ENCODE measurements at regions not wholly inside any gene's neighbourhood (a gene's known extent, or its start where the extent isn't known, plus 50 kb on each side); places are given as distances from the start of the nearest gene placed in this dataset.

GRCh38 chr2:201973305-201973928 lies 60.2 kb upstream of the FZD7 start:
- no peak overlapping the region for H2BK15ac ChIP-seq (replicated peaks; ENCODE audit: low read depth)
- H2AK5ac ChIP-seq (ENCODE audit: low read length) = no peak overlapping the region
- H3K4me3 ChIP-seq (ENCODE audit: low read length) = no peak overlapping the region
- no peak overlapping the region for H4K5ac ChIP-seq (ENCODE audit: low read length)
- H3K18ac ChIP-seq (ENCODE audit: low read length) = peak overlapping the region; percentile 22
- H4K8ac ChIP-seq (ENCODE audit: low read depth, low read length) = no peak overlapping the region
- H3K27me3 ChIP-seq (ENCODE audit: insufficient read depth, low read length, poor library complexity) = no peaks in the 10 kb centered on the region
- H3K9ac ChIP-seq (ENCODE audit: low read length) = no peak overlapping the region
- no peak overlapping the region for H3K4ac ChIP-seq (ENCODE audit: low read depth, low read length)
- no peak overlapping the region for H3K4me2 ChIP-seq (ENCODE audit: low read length)
- no peaks in the 10 kb centered on the region for H3K79me2 ChIP-seq (ENCODE audit: control insufficient read depth, insufficient read depth, low read length)
- no peak overlapping the region for H3K23ac ChIP-seq (ENCODE audit: low read length)
- H3K56ac ChIP-seq (ENCODE audit: low read length) = no peak overlapping the region
- no peak overlapping the region for H3K27ac ChIP-seq (ENCODE audit: low read depth, low read length)
- H2BK120ac ChIP-seq (ENCODE audit: low read depth, low read length) = no peak overlapping the region
- peaks cover 8% of the 10 kb centered on the region for H3K4me1 ChIP-seq (ENCODE audit: control insufficient read depth, low read depth, low read length)
- H2BK5ac ChIP-seq (ENCODE audit: low read length) = no peak overlapping the region
- H3K79me1 ChIP-seq (ENCODE audit: low read length) = no peaks in the 10 kb centered on the region
- no peaks in the 10 kb centered on the region for H3K36me3 ChIP-seq (ENCODE audit: control insufficient read depth, insufficient read depth, low read length)
- no peak for DNase-seq
- WGBS (ENCODE audit: extremely low coverage, insufficient coverage, low lambda C conversion rate) = no CpG with 5 or more reads among the region's 10 CpGs

GRCh38 chr2:201974171-201975100 lies 59.2 kb upstream of the FZD7 start:
- no peaks in the 10 kb centered on the region for H3K79me1 ChIP-seq (ENCODE audit: low read length)
- H2AK5ac ChIP-seq (ENCODE audit: low read length) = no peak overlapping the region
- no peak overlapping the region for H2BK120ac ChIP-seq (ENCODE audit: low read depth, low read length)
- no peak overlapping the region for H3K4ac ChIP-seq (ENCODE audit: low read depth, low read length)
- H3K27ac ChIP-seq (ENCODE audit: low read depth, low read length) = no peak overlapping the region
- no peak for DNase-seq
- H2BK5ac ChIP-seq (ENCODE audit: low read length) = no peak overlapping the region
- no peak overlapping the region for H3K4me2 ChIP-seq (ENCODE audit: low read length)
- no peak overlapping the region for H3K4me3 ChIP-seq (ENCODE audit: low read length)
- H4K5ac ChIP-seq (ENCODE audit: low read length) = no peak overlapping the region
- no peaks in the 10 kb centered on the region for H3K36me3 ChIP-seq (ENCODE audit: control insufficient read depth, insufficient read depth, low read length)
- H3K79me2 ChIP-seq (ENCODE audit: control insufficient read depth, insufficient read depth, low read length) = no peaks in the 10 kb centered on the region
- H3K23ac ChIP-seq (ENCODE audit: low read length) = no peak overlapping the region
- no peak overlapping the region for H3K18ac ChIP-seq (ENCODE audit: low read length)
- WGBS (ENCODE audit: extremely low coverage, insufficient coverage, low lambda C conversion rate) = no CpG with 5 or more reads among the region's 12 CpGs
- H3K56ac ChIP-seq (ENCODE audit: low read length) = no peak overlapping the region
- peaks cover 8% of the 10 kb centered on the region for H3K4me1 ChIP-seq (ENCODE audit: control insufficient read depth, low read depth, low read length)
- no peak overlapping the region for H2BK15ac ChIP-seq (replicated peaks; ENCODE audit: low read depth)
- no peaks in the 10 kb centered on the region for H3K27me3 ChIP-seq (ENCODE audit: insufficient read depth, low read length, poor library complexity)
- H4K8ac ChIP-seq (ENCODE audit: low read depth, low read length) = no peak overlapping the region
- H3K9ac ChIP-seq (ENCODE audit: low read length) = no peak overlapping the region

- peaks cover 8% of the 10 kb centered on the region for H3K4me1 ChIP-seq (ENCODE audit: control insufficient read depth, low read depth, low read length)
- H2BK5ac ChIP-seq (ENCODE audit: low read length) = no peak overlapping the region
- H4K5ac ChIP-seq (ENCODE audit: low read length) = no peak overlapping the region
- no peak overlapping the region for H2BK120ac ChIP-seq (ENCODE audit: low read depth, low read length)
- no peaks in the 10 kb centered on the region for H3K27me3 ChIP-seq (ENCODE audit: insufficient read depth, low read length, poor library complexity)
- no peak for DNase-seq
- H3K27ac ChIP-seq (ENCODE audit: low read depth, low read length) = no peak overlapping the region
- no peak overlapping the region for H2AK5ac ChIP-seq (ENCODE audit: low read length)
- no peak overlapping the region for H3K4me3 ChIP-seq (ENCODE audit: low read length)
- no peak overlapping the region for H3K4me2 ChIP-seq (ENCODE audit: low read length)
- H3K36me3 ChIP-seq (ENCODE audit: control insufficient read depth, insufficient read depth, low read length) = no peaks in the 10 kb centered on the region
- no peak overlapping the region for H3K18ac ChIP-seq (ENCODE audit: low read length)
- no CpG with 5 or more reads among the region's 8 CpGs for whole genome bisulfite sequencing (ENCODE audit: extremely low coverage, insufficient coverage, low lambda C conversion rate)
- H3K4ac ChIP-seq (ENCODE audit: low read depth, low read length) = no peak overlapping the region
- no peak overlapping the region for H4K8ac ChIP-seq (ENCODE audit: low read depth, low read length)
- H2BK15ac ChIP-seq (replicated peaks; ENCODE audit: low read depth) = no peak overlapping the region
- no peak overlapping the region for H3K23ac ChIP-seq (ENCODE audit: low read length)
- no peak overlapping the region for H3K9ac ChIP-seq (ENCODE audit: low read length)
- no peaks in the 10 kb centered on the region for H3K79me2 ChIP-seq (ENCODE audit: control insufficient read depth, insufficient read depth, low read length)
- no peaks in the 10 kb centered on the region for H3K79me1 ChIP-seq (ENCODE audit: low read length)
- no peak overlapping the region for H3K56ac ChIP-seq (ENCODE audit: low read length)
Observed at GRCh38 chr2:201975434-201975833, 58.2 kb upstream of the FZD7 start.

- H3K4me3 ChIP-seq (ENCODE audit: low read length) = no peak overlapping the region
- no peak overlapping the region for H2BK120ac ChIP-seq (ENCODE audit: low read depth, low read length)
- no peak overlapping the region for H3K23ac ChIP-seq (ENCODE audit: low read length)
- no CpG with 5 or more reads among the region's 3 CpGs for WGBS (ENCODE audit: extremely low coverage, insufficient coverage, low lambda C conversion rate)
- no peak overlapping the region for H3K9ac ChIP-seq (ENCODE audit: low read length)
- no peak overlapping the region for H3K27ac ChIP-seq (ENCODE audit: low read depth, low read length)
- no peaks in the 10 kb centered on the region for H3K79me2 ChIP-seq (ENCODE audit: control insufficient read depth, insufficient read depth, low read length)
- no peak overlapping the region for H2BK5ac ChIP-seq (ENCODE audit: low read length)
- H2BK15ac ChIP-seq (replicated peaks; ENCODE audit: low read depth) = no peak overlapping the region
- no peak overlapping the region for H3K4ac ChIP-seq (ENCODE audit: low read depth, low read length)
- H4K5ac ChIP-seq (ENCODE audit: low read length) = no peak overlapping the region
- no peak overlapping the region for H3K56ac ChIP-seq (ENCODE audit: low read length)
- H4K8ac ChIP-seq (ENCODE audit: low read depth, low read length) = no peak overlapping the region
- no peak overlapping the region for H2AK5ac ChIP-seq (ENCODE audit: low read length)
- H3K36me3 ChIP-seq (ENCODE audit: control insufficient read depth, insufficient read depth, low read length) = no peaks in the 10 kb centered on the region
- no peak overlapping the region for H3K4me2 ChIP-seq (ENCODE audit: low read length)
- no peak for DNase-seq
- no peak overlapping the region for H3K18ac ChIP-seq (ENCODE audit: low read length)
- H3K4me1 ChIP-seq (ENCODE audit: control insufficient read depth, low read depth, low read length) = peaks cover 8% of the 10 kb centered on the region
- H3K79me1 ChIP-seq (ENCODE audit: low read length) = no peaks in the 10 kb centered on the region
- no peaks in the 10 kb centered on the region for H3K27me3 ChIP-seq (ENCODE audit: insufficient read depth, low read length, poor library complexity)
Observed at GRCh38 chr2:201975964-201976612, 57.6 kb upstream of the FZD7 start.

GRCh38 chr2:201977651-201978050 lies 56.0 kb upstream of the FZD7 start:
- no peak overlapping the region for H2BK15ac ChIP-seq (replicated peaks; ENCODE audit: low read depth)
- no peak overlapping the region for H2BK5ac ChIP-seq (ENCODE audit: low read length)
- no CpG with 5 or more reads among the region's 2 CpGs for WGBS (ENCODE audit: extremely low coverage, insufficient coverage, low lambda C conversion rate)
- H2BK120ac ChIP-seq (ENCODE audit: low read depth, low read length) = no peak overlapping the region
- H3K4ac ChIP-seq (ENCODE audit: low read depth, low read length) = no peak overlapping the region
- no peak overlapping the region for H3K27ac ChIP-seq (ENCODE audit: low read depth, low read length)
- no peaks in the 10 kb centered on the region for H3K27me3 ChIP-seq (ENCODE audit: insufficient read depth, low read length, poor library complexity)
- no peak overlapping the region for H3K4me3 ChIP-seq (ENCODE audit: low read length)
- no peak overlapping the region for H3K4me2 ChIP-seq (ENCODE audit: low read length)
- no peak overlapping the region for H3K23ac ChIP-seq (ENCODE audit: low read length)
- no peak overlapping the region for H4K5ac ChIP-seq (ENCODE audit: low read length)
- H3K18ac ChIP-seq (ENCODE audit: low read length) = no peak overlapping the region
- H4K8ac ChIP-seq (ENCODE audit: low read depth, low read length) = no peak overlapping the region
- DNase-seq = no peak
- H3K9ac ChIP-seq (ENCODE audit: low read length) = no peak overlapping the region
- H3K79me1 ChIP-seq (ENCODE audit: low read length) = no peaks in the 10 kb centered on the region
- H3K36me3 ChIP-seq (ENCODE audit: control insufficient read depth, insufficient read depth, low read length) = no peaks in the 10 kb centered on the region
- H3K79me2 ChIP-seq (ENCODE audit: control insufficient read depth, insufficient read depth, low read length) = no peaks in the 10 kb centered on the region
- H2AK5ac ChIP-seq (ENCODE audit: low read length) = no peak overlapping the region
- H3K4me1 ChIP-seq (ENCODE audit: control insufficient read depth, low read depth, low read length) = peaks cover 3% of the 10 kb centered on the region
- H3K56ac ChIP-seq (ENCODE audit: low read length) = no peak overlapping the region
